Tibial artery (tissue), 4 donors: ENCODE measurements at regions not wholly inside any gene's neighbourhood (a gene's known extent, or its start where the extent isn't known, plus 50 kb on each side); places are given as distances from the start of the nearest gene placed in this dataset.

ENCODE experiments used
- DNase-seq, 2 donors: peaks; one replicate each; pipeline ENCODE4 v3.0.0-alpha.2; 2019
- H3K27ac ChIP-seq, 2 donors: fragments of 200-600 bp; sonication (generic) in 1 of 2; 1 replicate in 1 of 2; 2 replicates in 1 of 2; pipeline ENCODE4 v1.5.1; 2018 to 2019; ENCODE audit warnings: mild to moderate bottlenecking in 1 of 2
- H3K27me3 ChIP-seq, 2 donors: fragments of 200-600 bp; sonication (generic) in 1 of 2; one replicate each; pipeline versions ENCODE4 v1.5.1 to v1.6.0; 2016 to 2019
- H3K36me3 ChIP-seq, 3 donors: fragments of 200-600 bp; sonication (generic) in 2 of 3; one replicate each; pipeline ENCODE4 v1.5.1; 2016 to 2019; ENCODE audit warnings: mild to moderate bottlenecking in 2 of 3
- H3K4me1 ChIP-seq, 4 donors: fragments of 200-600 bp; sonication (generic) in 2 of 4; 1 replicate in 3 of 4; 2 replicates in 1 of 4; pipeline ENCODE4 v1.5.1; 2016 to 2019
- H3K4me3 ChIP-seq, 2 donors: fragments of 200-600 bp; sonication (generic) in 1 of 2; 1 replicate in 1 of 2; 2 replicates in 1 of 2; pipeline ENCODE4 v1.5.1; 2018 to 2019; ENCODE audit warnings: mild to moderate bottlenecking in 2 of 2
- H3K9me3 ChIP-seq, 3 donors: fragments of 200-600 bp; sonication (generic) in 1 of 3; one replicate each; pipeline ENCODE4 v1.5.1; 2016 to 2019
- intact Hi-C: fragments of 100-400 bp; cut with DNase I; formaldehyde crosslinking; loops from one replicate; pipeline ENCODE4 v1.15.0; 2023; ENCODE audit warnings: low total_unique reads
- TF ChIP-seq, protein P1 (sequence below), 2 experiments: fragments of 200-600 bp in 1 of 2; fragments of 450-650 bp in 1 of 2; IDR thresholded peaks; one replicate each; pipeline ENCODE4 v1.5.1; 2017 to 2019; ENCODE audit warnings: antibody characterized with exemption in 2 of 2, mild to moderate bottlenecking in 1 of 2, moderate library complexity in 1 of 2

DNA sequence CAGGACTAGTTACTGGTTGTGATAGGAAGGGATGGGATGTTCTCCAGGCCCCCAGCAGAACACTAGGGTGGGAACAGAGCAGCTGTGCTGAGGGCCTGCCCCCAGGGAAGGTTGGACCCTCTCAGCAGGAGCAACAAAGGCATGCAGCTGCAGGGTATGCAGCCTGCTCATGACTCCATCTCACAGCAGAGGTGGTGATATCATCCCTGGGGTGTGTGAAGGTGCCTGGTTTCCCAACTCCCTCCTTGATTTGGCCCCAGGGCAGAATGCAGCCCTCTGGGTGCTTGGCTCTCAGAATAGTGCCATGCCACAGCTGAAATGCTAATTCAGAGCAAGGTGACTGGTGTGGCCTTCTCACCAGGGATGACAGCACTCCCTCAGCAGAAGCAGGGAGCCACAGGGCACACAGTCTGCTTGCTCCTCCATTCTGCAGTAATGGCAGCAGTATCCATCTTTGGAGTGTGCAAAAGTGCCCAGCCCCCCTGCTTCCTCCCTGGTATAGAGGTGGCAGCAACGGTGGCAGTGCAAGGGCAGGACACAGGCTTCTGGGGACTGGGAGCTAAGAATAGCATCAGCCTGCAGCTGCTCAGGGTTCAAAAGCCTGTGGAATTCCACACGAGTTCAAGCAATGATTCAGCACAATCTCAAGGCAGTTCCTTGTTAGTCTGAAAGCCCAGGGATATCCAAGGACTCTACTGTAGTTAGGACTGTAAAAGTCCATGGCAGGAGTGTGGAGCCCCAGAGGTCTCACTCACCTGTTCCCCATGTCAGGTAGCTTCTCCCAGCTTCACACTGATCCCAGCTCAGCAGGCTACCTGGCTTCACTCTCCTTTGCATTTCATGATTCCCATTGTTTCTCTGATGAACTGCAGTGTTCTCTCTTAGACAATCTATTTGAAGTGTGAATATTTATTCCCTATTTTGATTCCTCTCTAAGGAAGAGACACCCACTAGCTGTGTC is 298.1 kb upstream of the FOXG1 start:
- Histone ChIP-seq H3K36me3 (no peaks in the 10 kb centered on the region), H3K4me1 (no peaks in the 10 kb centered on the region), H3K9me3 (peaks cover 0 to 3% (median 0%) of the 10 kb centered on the region in 3 donors), H3K27me3 (no peaks in the 10 kb centered on the region), H3K4me3 (no peak overlapping the region), H3K27ac (no peak overlapping the region)
- DNase-seq: no peak
- TF ChIP-seq, protein P1, sequence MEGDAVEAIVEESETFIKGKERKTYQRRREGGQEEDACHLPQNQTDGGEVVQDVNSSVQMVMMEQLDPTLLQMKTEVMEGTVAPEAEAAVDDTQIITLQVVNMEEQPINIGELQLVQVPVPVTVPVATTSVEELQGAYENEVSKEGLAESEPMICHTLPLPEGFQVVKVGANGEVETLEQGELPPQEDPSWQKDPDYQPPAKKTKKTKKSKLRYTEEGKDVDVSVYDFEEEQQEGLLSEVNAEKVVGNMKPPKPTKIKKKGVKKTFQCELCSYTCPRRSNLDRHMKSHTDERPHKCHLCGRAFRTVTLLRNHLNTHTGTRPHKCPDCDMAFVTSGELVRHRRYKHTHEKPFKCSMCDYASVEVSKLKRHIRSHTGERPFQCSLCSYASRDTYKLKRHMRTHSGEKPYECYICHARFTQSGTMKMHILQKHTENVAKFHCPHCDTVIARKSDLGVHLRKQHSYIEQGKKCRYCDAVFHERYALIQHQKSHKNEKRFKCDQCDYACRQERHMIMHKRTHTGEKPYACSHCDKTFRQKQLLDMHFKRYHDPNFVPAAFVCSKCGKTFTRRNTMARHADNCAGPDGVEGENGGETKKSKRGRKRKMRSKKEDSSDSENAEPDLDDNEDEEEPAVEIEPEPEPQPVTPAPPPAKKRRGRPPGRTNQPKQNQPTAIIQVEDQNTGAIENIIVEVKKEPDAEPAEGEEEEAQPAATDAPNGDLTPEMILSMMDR (IDR thresholded peaks at IDR 0.05): no peak
- intact Hi-C loops: no loop called here

DNA sequence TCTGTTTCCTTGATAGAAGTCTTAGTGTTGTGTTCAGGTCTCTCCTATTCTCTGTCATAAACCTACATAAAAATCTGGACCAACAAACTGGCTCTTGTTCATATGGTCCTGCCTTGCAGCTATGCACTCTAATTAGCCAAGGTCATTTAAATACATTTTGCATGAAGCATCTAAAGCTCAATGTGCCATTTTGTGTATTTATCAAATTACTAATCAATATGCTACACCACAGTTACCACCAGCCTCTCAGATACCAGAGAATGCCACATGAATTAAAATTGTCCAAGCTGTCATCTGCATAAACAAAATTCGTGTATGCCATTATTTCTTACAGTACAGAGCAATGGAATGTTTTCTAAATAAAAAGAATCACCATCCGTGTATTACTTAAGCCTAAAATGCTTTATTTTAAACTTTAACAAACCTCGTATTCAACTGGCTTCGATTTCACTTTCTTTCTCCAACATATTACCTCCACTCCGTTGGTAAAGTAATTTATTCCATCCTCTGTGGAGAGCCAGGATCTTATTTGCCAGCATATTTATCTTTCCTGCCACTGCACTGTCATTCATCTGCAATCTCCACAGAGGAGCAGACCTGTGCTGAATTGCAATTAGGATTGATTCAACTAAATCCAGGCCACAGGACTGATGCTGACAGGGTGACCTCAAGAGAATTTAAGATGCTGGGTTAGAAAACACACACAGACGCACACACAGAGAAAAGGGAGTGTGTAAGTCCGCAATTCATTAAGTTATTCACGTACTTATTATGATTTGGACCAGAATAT is 284.1 kb upstream of the FOXG1 start:
- no peaks in the 10 kb centered on the region for H3K4me1 ChIP-seq
- no peaks in the 10 kb centered on the region for H3K9me3 ChIP-seq
- no peak overlapping the region for H3K4me3 ChIP-seq
- intact Hi-C loops: no loop called here
- H3K27me3 ChIP-seq: no peaks in the 10 kb centered on the region
- TF ChIP-seq, protein P1 (IDR thresholded peaks at IDR 0.05): no peak
- no peak for DNase-seq
- no peaks in the 10 kb centered on the region for H3K36me3 ChIP-seq
- no peak overlapping the region for H3K27ac ChIP-seq

DNA sequence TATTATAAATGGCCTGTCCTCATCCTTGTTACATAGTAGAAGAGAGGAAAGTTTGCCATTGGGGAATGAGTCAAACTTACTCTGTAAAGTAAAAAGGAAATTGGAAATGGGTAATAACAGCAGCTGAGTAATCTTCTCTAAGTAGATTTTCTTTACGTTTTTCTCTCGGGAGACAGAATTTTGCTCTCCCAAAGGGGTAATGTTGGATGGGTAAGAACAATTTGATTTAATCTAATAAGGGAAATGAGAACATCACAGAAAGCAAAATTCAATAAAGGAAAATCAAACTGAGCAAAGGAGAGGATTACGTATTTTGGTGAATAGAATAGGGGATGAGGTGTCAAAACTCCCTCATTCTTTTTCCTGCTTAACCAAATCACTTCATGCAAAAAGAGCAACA is 283.1 kb upstream of the FOXG1 start:
- Histone ChIP-seq H3K27ac (no peak overlapping the region), H3K9me3 (no peaks in the 10 kb centered on the region), H3K4me1 (no peaks in the 10 kb centered on the region), H3K36me3 (no peaks in the 10 kb centered on the region), H3K27me3 (no peaks in the 10 kb centered on the region), H3K4me3 (no peak overlapping the region)
- DNase-seq: no peak
- TF ChIP-seq, protein P1 (IDR thresholded peaks at IDR 0.05): no peak
- intact Hi-C loops: no loop called here

DNA sequence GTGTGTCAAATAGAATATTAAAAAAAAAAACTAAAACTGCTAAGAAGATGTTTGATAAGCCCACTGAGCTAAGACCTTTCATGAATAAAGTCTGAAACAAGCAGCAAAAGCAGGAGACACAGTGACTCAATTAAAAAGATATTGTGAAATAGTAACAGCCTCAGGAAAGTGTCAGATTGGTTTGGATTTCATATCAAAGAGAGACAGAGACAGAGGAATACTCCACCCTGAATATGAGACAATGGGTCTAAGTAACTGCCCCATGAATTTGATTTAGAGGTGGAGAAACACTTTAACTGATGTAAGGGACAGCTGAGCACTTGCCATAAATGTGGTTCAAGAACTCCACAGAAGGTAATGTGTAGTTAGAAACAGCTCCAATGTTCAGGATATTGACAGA is 277.9 kb upstream of the FOXG1 start:
- no peak overlapping the region for H3K27ac ChIP-seq
- no peaks in the 10 kb centered on the region for H3K36me3 ChIP-seq
- DNase-seq: no peak
- H3K9me3 ChIP-seq: no peaks in the 10 kb centered on the region
- no peaks in the 10 kb centered on the region for H3K4me1 ChIP-seq
- TF ChIP-seq, protein P1 (IDR thresholded peaks at IDR 0.05): no peak
- no peak overlapping the region for H3K4me3 ChIP-seq
- intact Hi-C loops: no loop called here
- no peaks in the 10 kb centered on the region for H3K27me3 ChIP-seq

DNA sequence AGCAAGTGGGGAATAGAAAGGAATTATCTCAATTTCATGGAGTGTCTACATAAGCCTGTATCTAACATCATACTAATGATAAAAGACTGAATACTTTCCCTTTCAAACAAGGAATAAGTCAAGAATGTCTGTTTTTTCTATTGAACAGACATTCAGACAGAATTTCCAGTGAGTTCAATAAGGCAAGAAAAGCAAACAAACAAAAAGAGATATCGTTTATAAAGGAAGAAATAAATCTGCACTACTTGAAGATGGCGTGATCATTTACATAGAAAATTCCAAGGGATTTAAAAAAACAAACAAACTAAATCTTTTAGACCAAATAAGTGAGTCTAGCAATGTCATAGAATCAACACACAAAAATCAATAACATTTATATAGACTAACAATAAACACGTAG is 273.1 kb upstream of the FOXG1 start:
- Histone ChIP-seq H3K4me3 (no peak overlapping the region), H3K27me3 (no peaks in the 10 kb centered on the region), H3K4me1 (no peaks in the 10 kb centered on the region), H3K36me3 (no peaks in the 10 kb centered on the region), H3K27ac (no peak overlapping the region), H3K9me3 (no peaks in the 10 kb centered on the region)
- no peak for DNase-seq
- TF ChIP-seq, protein P1 (IDR thresholded peaks at IDR 0.05): no peak
- intact Hi-C loops: no loop called here
